Prostate gland (tissue), 2 donors: ENCODE measurements at regions not wholly inside any gene's neighbourhood (a gene's known extent, or its start where the extent isn't known, plus 50 kb on each side); places are given as distances from the start of the nearest gene placed in this dataset.
"Not testable (repeated sequence)": the region's sequence is repeated elsewhere in the genome, so short reads cannot be mapped to it uniquely, and the experiment has no call there.

Source experiments
- DNase-seq: peaks from one replicate; pipeline ENCODE4 v3.0.0-alpha.2; 2019; ENCODE audit warnings: low spot score
- H3K27ac ChIP-seq, 2 donors: fragments of 200-600 bp; sonication (generic); 2 replicates each; pipeline ENCODE4 v1.5.1; 2017 to 2019
- H3K27me3 ChIP-seq: fragments of 200-600 bp; sonication (generic); replicated peaks from 2 replicates; pipeline ENCODE4 v1.5.1; 2019; ENCODE audit not compliant: insufficient read depth
- H3K36me3 ChIP-seq, 2 donors: fragments of 200-600 bp; sonication (generic); 1 replicate in 1 of 2; 2 replicates in 1 of 2; pipeline versions ENCODE4 v1.5.1 to v1.8.1; 2017 to 2019
- H3K4me1 ChIP-seq: fragments of 200-600 bp; sonication (generic); replicated peaks from 2 replicates; pipeline ENCODE4 v1.5.1; 2019
- H3K4me3 ChIP-seq, 2 donors: fragments of 200-600 bp; sonication (generic); 2 replicates each; pipeline ENCODE4 v1.5.1; 2017 to 2019
- H3K9me3 ChIP-seq: fragments of 200-600 bp; sonication (generic); 2 replicates; pipeline ENCODE4 v1.5.1; 2017
- POLR2A ChIP-seq: fragments of 450-650 bp; IDR thresholded peaks from one replicate; pipeline ENCODE4 v1.6.1; 2016; ENCODE audit warnings: antibody characterized with exemption, mild to moderate bottlenecking
- POLR2AphosphoS5 ChIP-seq: sonication (generic); formaldehyde crosslinking; IDR thresholded peaks from one replicate; pipeline ENCODE4 v1.6.1; 2017; ENCODE audit warnings: antibody characterized with exemption
- WGBS: methylation state at CpG from one replicate; pipeline ENCODE4 v1.1.5; 2018; 5-methylcytosine and 5-hydroxymethylcytosine counted together
- intact Hi-C: fragments of 100-400 bp; cut with DNase I; formaldehyde crosslinking; loops from one replicate; pipeline ENCODE4 v1.14.2; 2022
- TF ChIP-seq, protein P1 (sequence below), 4 experiments: fragments of 200-600 bp in 2 of 4; fragments of 450-650 bp in 2 of 4; sonication (generic) in 2 of 4; IDR thresholded peaks; 1 replicate in 3 of 4; 2 replicates in 1 of 4; pipeline ENCODE4 v1.5.1; 2016 to 2019; ENCODE audit warnings: antibody characterized with exemption in 4 of 4, mild to moderate bottlenecking in 2 of 4, moderate library complexity in 2 of 4

DNA sequence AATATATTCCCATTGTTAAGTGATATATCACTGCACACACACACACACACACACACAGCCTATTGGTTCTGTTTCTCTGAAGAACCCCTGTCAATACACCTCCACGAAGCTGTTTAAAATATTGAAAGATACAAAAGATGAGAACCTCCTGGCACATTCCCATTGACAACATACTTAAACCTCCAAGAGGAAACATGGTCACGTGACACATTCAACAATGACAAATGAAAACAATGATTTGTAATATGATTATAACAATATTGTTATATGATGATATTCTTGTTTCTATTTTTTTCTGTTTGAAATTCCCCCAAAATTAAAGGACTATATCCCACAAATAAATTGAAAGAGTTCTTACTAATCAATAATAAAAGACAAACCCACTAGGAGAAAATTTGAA lies 1344.9 kb downstream of the BRD1 start:
- Histone ChIP-seq H3K4me3 (no peak overlapping the region), H3K27ac (no peak overlapping the region), H3K9me3 (no peaks in the 10 kb centered on the region), H3K36me3 (no peaks in the 10 kb centered on the region), H3K4me1 (no peaks in the 10 kb centered on the region), H3K27me3 (no peaks in the 10 kb centered on the region)
- 76% methylated on average over 2 of the region's 2 CpGs for WGBS
- DNase-seq = no peak
- TF ChIP-seq POLR2AphosphoS5 (no peak), POLR2A (no peak)
- TF ChIP-seq, protein P1, sequence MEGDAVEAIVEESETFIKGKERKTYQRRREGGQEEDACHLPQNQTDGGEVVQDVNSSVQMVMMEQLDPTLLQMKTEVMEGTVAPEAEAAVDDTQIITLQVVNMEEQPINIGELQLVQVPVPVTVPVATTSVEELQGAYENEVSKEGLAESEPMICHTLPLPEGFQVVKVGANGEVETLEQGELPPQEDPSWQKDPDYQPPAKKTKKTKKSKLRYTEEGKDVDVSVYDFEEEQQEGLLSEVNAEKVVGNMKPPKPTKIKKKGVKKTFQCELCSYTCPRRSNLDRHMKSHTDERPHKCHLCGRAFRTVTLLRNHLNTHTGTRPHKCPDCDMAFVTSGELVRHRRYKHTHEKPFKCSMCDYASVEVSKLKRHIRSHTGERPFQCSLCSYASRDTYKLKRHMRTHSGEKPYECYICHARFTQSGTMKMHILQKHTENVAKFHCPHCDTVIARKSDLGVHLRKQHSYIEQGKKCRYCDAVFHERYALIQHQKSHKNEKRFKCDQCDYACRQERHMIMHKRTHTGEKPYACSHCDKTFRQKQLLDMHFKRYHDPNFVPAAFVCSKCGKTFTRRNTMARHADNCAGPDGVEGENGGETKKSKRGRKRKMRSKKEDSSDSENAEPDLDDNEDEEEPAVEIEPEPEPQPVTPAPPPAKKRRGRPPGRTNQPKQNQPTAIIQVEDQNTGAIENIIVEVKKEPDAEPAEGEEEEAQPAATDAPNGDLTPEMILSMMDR (IDR thresholded peaks at IDR 0.05) = no peak
- intact Hi-C loops = no loop called here

DNA sequence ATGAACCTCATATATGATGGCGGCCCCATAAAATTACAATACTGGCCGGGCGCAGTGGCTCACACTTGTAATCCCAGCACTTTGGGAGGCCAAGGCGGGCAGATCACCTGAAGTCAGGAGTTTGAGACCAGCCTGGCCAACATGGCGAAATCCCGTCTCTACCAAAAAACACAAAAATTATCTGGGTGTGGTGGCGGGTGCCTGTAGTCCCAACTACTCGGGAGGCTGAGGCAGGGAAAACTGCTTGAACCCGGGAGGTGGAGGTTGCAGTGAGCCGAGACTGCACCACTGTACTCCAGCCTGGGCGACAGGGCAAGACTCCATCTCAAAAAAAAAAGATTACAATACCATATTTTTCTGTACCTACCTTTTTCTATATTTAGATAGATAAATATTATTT lies 1345.5 kb downstream of the BRD1 start:
- intact Hi-C loops, H3K27me3 ChIP-seq, H3K36me3 ChIP-seq: not testable (repeated sequence)

DNA sequence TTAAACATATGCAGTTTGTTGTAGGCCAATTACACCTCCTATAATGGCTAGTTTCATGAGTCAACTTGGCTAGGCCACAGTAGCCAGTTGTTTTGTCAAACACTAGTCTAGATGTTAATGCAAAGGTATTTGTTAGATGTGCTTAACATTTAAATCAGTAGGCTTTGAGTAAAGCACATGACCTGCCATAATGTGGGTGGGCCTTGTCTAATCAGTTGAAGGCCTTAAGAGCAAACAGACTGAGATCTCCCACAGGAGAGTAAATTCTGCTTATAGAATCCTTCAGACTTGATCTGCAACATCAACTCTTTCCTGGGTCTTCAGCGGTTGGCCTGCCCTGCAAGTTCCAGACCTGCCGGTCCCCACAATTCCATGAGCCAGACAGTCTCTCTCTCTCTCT lies 1345.9 kb downstream of the BRD1 start:
- TF ChIP-seq POLR2A = no peak
- TF ChIP-seq POLR2AphosphoS5 = no peak
- intact Hi-C loops = no loop called here
- Histone ChIP-seq H3K4me3 (no peak overlapping the region), H3K36me3 (no peaks in the 10 kb centered on the region), H3K27me3 (no peaks in the 10 kb centered on the region), H3K4me1 (no peaks in the 10 kb centered on the region), H3K27ac (no peak overlapping the region), H3K9me3 (no peaks in the 10 kb centered on the region)
- no peak for DNase-seq
- WGBS = 100% methylated on average over 2 of the region's 2 CpGs

More for the DNA sequence above, 1345.5 kb downstream of the BRD1 start:
- not testable (repeated sequence) for H3K9me3 ChIP-seq, H3K4me3 ChIP-seq, H3K27ac ChIP-seq, DNase-seq, H3K4me1 ChIP-seq
- WGBS = 97% methylated on average over 11 of the region's 11 CpGs

DNA sequence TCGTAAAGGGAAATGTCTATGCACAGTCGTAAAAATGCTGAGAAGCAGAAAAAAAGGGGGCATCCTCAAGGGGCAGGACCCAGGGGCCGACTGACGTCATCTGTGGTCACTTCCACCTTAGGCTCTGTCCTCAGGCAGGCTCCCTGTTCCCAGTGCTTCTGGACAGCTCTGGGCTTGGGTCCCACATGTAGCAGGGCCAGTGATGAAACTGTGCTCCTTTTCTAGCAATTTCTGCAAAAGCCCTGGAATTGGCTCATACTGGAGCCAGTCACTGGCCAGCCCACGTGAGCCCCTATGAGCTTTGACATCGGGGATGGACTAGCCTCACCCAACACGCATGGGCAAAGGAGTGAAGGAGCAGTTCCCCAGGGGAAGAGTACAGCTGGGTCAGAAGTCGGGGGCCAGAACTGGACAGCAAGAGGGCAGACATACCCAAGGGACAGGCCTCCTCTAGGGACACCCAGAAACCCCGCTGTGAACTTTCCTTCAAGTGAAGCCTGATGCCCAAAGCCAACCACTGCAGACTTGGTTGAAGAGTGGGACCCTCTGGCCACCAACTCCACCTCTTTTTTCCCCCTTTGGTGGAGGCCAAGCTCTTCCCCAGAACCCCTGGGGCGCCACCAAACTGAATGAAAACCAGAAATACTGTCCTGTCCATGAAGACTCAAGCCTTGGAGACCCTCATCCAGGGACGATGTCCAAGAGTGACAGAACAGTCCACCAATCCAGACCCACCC lies 1349.0 kb downstream of the BRD1 start:
- 92% methylated on average over 11 of the region's 11 CpGs for WGBS
- no peaks in the 10 kb centered on the region for H3K9me3 ChIP-seq
- H3K36me3 ChIP-seq = no peaks in the 10 kb centered on the region
- no peaks in the 10 kb centered on the region for H3K27me3 ChIP-seq
- no peaks in the 10 kb centered on the region for H3K4me1 ChIP-seq
- intact Hi-C loops = no loop called here
- DNase-seq = no peak
- H3K4me3 ChIP-seq = no peak overlapping the region
- TF ChIP-seq POLR2AphosphoS5 = no peak
- TF ChIP-seq, protein P1 (IDR thresholded peaks at IDR 0.05) = no peak
- no peak for TF ChIP-seq POLR2A
- H3K27ac ChIP-seq = no peak overlapping the region

DNA sequence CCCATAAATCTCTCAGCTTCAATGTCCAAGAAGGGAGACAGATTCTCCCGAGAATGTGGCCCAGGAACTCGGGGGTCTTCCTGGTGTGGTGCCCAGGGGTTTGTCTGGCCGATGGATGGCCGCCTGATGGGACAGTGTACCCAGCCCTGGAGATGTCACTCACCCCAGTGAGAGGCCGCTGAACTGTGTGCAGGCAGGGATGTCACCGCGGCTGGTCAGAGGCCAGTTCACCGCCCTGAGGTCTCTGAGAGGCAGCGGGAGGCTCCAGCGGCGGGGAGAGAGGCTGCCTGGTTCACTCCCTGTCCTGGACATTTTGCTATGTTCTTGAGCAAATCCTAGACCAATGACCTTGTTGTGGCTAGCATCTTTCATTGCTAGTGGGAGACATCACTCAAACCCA lies 1349.5 kb downstream of the BRD1 start:
- Histone ChIP-seq H3K36me3 (no peaks in the 10 kb centered on the region), H3K27me3 (no peaks in the 10 kb centered on the region), H3K4me1 (no peaks in the 10 kb centered on the region), H3K4me3 (no peak overlapping the region), H3K9me3 (no peaks in the 10 kb centered on the region), H3K27ac (no peak overlapping the region)
- no peak for DNase-seq
- TF ChIP-seq, protein P1 (IDR thresholded peaks at IDR 0.05) = no peak
- TF ChIP-seq POLR2AphosphoS5 (no peak), POLR2A (no peak)
- intact Hi-C loops = no loop called here
- WGBS = 89% methylated on average over 11 of the region's 11 CpGs

DNA sequence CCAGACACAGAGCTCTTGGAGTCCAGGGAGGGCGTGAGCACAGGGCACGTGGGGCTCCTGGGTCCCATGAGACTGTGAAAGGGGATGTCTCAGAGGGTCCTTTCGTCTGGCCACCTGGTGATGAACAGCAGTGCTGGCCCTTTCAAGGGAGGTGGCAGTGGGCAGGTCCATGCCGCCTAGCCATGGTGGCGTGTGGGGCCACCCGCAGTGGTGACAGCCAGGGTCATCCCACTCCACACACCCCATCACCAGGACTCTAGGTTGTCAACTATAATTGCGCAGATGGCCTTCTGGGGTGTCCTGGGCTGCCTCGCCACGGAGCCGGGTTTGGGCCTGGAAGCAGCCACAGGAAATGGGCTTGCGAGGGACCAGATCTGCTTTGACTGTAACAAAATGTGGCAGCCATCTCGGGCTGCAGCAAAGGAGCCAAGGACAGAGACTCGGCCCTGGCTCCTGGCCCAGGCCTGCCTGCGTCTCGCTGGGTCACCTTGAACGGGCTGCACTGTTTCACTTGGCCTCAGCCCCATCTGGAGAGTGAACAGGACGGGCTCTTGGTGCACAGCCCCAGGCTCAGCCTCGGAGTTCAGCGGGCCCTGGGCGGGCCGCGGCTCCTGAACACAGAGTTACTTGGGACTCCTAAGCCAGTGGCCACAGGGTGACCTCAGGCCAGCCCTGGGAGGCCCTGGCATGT lies 1350.5 kb downstream of the BRD1 start:
- Histone ChIP-seq H3K4me1 (no peaks in the 10 kb centered on the region), H3K27me3 (no peaks in the 10 kb centered on the region), H3K36me3 (no peaks in the 10 kb centered on the region), H3K4me3 (no peak overlapping the region), H3K9me3 (no peaks in the 10 kb centered on the region), H3K27ac (no peak overlapping the region)
- 58% methylated on average over 22 of the region's 22 CpGs for WGBS
- no peak for DNase-seq
- intact Hi-C loops = no loop called here
- TF ChIP-seq, protein P1 (IDR thresholded peaks at IDR 0.05) = no peak
- TF ChIP-seq POLR2AphosphoS5 (no peak), POLR2A (no peak)
